PC-9 (cell line): ENCODE measurements at regions not wholly inside any gene's neighbourhood (a gene's known extent, or its start where the extent isn't known, plus 50 kb on each side); places are given as distances from the start of the nearest gene placed in this dataset.

Experiments used
- EZH2 ChIP-seq: fragments of 200-600 bp; sonication (generic); IDR thresholded peaks from 2 replicates; pipeline ENCODE4 v1.8.0; 2017; ENCODE audit warnings: antibody characterized with exemption, low read depth
- TF ChIP-seq, protein P1 (sequence below): fragments of 200-600 bp; sonication (generic); conservative IDR thresholded peaks from 2 replicates; pipeline ENCODE4 v1.6.1; 2017; ENCODE audit warnings: mixed run types, antibody characterized with exemption, mild to moderate bottlenecking, moderate library complexity

- no peak for TF ChIP-seq EZH2
- TF ChIP-seq, protein P1, sequence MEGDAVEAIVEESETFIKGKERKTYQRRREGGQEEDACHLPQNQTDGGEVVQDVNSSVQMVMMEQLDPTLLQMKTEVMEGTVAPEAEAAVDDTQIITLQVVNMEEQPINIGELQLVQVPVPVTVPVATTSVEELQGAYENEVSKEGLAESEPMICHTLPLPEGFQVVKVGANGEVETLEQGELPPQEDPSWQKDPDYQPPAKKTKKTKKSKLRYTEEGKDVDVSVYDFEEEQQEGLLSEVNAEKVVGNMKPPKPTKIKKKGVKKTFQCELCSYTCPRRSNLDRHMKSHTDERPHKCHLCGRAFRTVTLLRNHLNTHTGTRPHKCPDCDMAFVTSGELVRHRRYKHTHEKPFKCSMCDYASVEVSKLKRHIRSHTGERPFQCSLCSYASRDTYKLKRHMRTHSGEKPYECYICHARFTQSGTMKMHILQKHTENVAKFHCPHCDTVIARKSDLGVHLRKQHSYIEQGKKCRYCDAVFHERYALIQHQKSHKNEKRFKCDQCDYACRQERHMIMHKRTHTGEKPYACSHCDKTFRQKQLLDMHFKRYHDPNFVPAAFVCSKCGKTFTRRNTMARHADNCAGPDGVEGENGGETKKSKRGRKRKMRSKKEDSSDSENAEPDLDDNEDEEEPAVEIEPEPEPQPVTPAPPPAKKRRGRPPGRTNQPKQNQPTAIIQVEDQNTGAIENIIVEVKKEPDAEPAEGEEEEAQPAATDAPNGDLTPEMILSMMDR, result no peak
These were observed 176.3 kb downstream of the TBXT start for GRCh38 chr6:165991341-165991740.
